ENCODE measurements at regions not wholly inside any gene's neighbourhood (a gene's known extent, or its start where the extent isn't known, plus 50 kb on each side); places are given as distances from the start of the nearest gene placed in this dataset.

GRCh38 chrX:39289827-39290226 is 488.6 kb downstream of the MID1IP1 start:
- DNase-seq (ENCODE audit: low spot score): no peak

DNA sequence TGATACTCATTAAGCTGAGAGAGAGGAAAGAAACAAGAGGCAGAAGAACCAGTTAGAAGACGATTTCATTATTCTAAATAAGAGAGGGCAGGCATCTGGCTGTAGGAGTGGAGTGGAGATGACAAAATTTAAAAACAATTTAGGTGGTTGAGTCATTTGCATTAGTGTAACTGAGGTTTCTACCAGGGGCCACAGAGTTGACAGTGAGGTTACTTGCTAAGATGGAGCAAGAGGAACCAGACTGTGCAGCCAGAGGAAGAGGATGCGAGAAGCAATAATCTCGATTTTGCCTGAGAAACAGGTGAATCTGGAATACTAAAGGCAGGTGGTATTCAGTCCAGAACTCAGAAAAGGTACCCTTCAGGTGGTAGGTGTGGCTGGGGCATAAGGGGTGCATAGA is 491.9 kb downstream of the MID1IP1 start:
- DNase-seq (ENCODE audit: low spot score): no peak

DNA sequence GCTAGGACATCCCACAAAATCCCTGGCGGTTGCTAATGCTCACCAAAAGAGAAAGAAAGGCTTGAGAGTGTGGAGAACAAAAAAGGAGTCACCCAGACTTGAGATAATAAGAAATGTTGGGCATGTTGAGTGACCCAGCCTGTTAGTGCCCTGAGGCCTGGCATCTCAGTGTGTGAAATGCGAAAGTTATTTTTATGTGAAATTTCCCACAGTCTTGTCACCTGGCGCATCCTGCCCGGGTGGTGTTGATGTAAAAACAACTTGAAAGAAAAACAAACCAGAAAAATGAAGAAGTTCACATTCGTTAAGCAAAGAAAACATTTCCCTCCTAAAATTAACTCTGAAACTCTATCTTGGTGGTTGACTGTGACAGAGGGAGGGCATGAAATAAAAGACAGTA is 495.2 kb downstream of the MID1IP1 start:
- DNase-seq (ENCODE audit: low spot score): no peak

DNA sequence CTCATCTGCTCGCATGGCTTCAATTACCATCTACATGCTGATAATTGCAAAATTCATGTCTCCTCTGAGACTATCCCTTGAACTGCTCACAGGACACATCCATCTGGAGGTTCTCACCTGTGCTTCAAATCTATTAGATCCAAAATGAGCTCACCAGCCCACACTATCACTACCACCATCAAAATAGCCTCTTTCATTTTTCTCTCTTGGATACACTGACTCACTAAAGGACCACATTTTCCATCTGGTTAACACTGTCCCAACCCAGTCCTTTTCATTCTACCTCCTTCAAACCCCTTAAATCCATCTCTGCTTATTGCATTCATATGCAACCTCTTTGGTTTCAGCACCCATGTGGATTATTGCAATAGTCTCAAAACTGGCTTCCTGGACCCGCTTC is 497.6 kb downstream of the MID1IP1 start:
- no peak for DNase-seq (ENCODE audit: low spot score)

DNA sequence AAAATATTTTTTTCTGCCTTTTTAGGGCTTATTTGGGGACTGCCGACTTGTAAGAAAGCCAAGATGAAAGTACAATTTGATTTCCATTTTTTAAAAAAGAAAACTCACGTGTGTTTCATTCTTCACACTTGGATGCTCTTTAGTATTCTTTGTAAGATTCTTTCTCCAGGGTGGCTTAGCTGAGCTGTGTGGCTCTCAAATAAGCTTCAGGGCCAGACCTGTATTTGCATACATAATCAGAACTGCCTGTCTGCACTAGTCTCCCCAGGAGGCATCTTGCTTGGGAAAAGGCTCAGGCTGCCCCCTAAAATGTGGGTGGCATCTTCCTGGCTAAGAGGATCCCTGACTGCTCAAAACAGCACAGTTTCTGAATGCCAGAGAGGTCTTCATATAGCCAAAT is 498.4 kb downstream of the MID1IP1 start:
- no peak for DNase-seq (ENCODE audit: low spot score)

GRCh38 chrX:39301036-39301435 is 499.8 kb downstream of the MID1IP1 start:
- no peak for DNase-seq (ENCODE audit: low spot score)

- no peak for DNase-seq (ENCODE audit: low spot score)
Observed at GRCh38 chrX:39302838-39303237, 501.6 kb downstream of the MID1IP1 start.

DNA sequence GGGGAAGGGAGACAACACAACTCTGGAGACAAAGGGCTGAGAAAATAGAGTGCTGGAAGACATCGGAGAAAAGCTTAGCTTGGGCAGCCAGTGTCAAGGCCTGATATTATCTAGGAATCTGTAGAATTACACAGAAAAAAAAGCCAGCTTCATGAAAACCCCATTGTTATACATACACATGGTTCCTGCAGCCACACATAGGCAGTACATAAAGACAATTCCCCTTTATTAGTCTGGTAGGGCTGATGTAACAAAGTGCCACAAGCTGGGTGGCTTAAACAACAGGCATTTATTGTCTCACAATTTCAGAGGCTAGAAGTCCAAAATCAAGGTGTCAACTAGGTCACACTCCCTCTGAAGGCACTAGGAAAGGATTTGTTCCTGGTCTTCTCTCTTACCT is 503.5 kb downstream of the MID1IP1 start:
- DNase-seq (ENCODE audit: low spot score): no peak

DNA sequence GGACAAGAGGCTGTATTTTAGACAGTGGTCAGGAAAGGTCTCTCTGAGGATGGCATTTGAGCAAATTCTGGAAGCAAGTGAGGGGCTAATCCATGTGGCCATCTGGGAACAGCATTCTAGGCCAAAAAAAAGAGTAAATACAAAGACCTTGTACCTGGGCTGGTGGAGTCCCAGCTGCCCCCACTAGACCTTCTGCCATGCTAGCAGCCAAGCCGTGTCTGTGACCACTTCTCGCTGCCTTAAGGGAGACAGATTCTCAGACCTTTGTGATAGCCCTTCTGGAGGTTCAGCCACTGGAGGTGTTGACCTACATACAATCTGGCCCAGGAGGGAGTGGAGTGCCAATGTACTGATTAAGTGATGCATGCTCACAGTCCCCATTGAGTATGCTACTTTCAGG is 506.2 kb downstream of the MID1IP1 start:
- DNase-seq (ENCODE audit: low spot score): no peak

- no peak for DNase-seq (ENCODE audit: low spot score)
Observed at GRCh38 chrX:39308126-39308525, 506.9 kb downstream of the MID1IP1 start.

DNA sequence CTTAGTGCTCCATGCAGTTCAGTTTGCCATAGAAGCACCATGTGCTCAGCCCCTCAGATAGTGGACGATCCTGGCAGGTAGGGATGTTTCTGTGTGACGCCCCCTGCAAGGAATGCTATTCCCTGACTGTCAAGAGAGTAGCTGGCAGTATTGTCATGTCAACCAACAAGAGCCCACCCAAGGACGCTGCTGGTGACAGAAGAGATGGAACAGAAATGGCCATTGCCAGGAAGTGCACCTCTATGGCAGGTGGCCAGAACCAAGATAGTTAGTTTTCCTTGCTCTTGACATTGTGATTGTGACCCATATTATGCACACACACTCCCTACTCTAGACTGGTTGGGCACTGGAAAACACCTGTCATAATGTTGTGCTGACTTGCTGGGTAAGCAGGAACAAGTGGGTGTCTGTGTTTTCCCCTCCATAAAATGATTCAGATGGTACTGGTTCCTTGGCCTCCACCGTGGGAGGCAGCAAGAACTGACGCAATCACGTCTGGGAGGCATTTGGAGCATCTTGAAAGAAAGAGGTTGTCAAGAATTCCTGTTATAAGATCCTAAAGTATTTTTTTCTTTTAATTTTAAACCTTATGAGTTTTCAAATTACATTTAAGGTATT is 507.9 kb downstream of the MID1IP1 start:
- DNase-seq (ENCODE audit: low spot score): no peak

- no peak for DNase-seq (ENCODE audit: low spot score)
Observed at GRCh38 chrX:39309721-39310152, 508.5 kb downstream of the MID1IP1 start.

DNA sequence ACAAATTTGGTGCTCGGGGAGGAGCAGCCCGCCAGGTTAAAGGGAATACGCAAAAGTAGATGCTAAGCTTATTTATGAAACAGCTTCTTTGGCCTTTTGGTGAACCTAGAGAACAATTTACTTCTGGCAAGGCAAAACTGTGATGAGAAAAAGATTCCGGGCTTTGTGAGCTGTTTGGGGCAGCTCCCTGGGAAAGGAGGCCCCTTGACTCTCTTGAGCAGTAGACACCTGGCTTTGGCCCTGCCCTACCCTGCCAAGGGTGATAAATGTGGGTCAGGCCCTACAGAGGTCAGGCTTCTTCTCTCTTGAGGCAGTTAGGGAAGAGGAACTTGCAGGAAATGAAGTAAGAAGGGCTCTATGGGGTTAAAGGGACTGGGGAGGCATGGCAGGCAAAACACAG is 509.6 kb downstream of the MID1IP1 start:
- no peak for DNase-seq (ENCODE audit: low spot score)

- no peak for DNase-seq (ENCODE audit: low spot score)
Observed at GRCh38 chrX:39311646-39312045, 510.4 kb downstream of the MID1IP1 start.

DNA sequence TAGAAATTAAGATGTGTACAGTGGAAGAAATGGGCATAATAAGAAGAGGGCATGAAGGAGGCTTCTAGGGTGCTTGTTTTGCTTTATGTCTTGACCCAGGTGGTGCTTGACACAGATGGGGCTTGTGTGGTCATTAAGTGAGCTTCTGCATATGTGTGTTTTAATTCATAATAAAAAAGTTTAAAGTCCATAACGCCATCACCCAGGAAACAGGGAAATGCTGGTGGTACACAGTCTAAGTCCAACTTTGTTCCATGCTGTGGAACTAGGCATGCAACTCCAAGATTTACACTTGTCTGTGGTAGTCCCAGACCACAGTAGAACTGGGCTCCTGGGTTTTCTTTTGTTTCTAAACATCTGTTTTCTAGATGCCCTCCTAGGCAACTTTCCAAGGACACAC is 511.9 kb downstream of the MID1IP1 start:
- no peak for DNase-seq (ENCODE audit: low spot score)

DNA sequence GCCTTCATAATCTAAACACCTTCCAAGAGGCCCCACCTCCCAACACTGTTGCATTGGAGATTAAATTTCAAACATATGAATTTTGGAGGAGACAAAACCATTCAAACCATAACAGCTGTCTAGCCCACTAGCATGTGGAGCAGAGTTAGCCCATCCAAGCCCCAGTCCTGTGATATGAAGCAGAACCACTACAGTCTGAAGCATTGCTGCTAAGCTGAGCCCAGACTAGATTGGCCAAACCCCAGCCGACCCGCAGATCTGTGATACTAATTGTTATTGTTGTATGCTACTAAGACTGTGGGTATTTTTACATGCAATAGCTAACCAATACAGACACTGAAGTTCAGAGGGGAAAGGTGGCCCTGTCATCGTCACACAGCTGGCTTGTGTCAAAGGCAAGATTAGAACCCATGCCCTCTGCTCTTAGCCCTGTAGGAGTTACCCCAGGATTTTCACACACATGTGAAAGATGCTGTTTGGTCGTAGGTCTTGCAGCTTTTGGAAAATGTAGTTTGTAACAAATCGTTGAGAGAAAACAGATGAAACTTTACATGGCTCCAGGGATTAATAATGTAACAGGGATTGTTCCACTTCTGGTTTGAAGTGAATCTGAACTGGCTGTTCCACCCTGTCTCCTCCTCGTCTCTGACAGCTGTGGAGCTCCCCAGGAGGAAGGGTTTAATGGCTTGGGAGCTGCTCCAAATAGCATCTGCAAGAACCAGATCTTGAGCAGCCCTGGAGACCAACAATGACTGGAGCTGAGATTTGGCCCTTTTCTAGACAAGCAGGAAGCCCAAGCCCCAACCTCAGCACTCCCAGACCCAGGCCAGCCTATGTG is 517.5 kb downstream of the MID1IP1 start:
- DNase-seq (ENCODE audit: low spot score): no peak

DNA sequence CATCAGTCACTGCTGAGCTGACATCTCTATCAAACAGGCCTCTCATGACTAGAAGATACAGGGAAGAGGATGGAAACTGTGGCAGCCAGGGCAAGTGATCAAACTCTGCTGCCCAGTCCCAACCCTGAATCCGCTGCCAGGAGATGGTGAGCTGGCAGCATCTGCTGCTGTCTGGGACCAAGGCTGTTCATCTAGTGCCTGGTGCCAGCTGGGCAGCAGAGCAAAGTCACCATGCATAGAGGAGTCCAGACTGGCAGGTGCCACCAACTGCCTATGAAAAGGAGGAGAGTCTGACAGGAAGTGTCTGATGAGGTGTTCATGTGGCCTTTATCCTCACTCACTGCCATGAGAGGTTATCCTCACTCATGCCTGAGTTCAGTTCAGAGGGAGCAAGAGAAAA is 518.9 kb downstream of the MID1IP1 start:
- DNase-seq (ENCODE audit: low spot score): no peak

DNA sequence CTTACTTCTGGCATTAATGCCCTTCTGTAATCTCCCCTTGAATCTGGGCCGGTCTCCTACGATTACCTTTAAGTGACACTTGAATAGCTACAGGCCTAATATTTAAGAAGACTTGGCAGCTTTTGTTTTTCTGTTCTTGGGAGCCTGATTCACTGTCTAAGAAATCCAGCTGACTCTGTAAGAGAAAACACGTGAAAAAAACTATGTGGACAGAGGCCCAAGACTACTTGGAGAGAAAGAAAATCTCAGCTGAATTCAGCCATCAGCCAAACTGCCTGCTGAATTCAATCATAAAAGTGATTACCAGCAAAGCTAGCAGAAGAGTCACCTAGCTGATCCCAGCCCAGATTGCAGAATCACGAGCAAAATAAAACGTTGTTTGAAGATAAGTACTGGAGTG is 521.2 kb downstream of the MID1IP1 start:
- DNase-seq (ENCODE audit: low spot score): no peak

DNA sequence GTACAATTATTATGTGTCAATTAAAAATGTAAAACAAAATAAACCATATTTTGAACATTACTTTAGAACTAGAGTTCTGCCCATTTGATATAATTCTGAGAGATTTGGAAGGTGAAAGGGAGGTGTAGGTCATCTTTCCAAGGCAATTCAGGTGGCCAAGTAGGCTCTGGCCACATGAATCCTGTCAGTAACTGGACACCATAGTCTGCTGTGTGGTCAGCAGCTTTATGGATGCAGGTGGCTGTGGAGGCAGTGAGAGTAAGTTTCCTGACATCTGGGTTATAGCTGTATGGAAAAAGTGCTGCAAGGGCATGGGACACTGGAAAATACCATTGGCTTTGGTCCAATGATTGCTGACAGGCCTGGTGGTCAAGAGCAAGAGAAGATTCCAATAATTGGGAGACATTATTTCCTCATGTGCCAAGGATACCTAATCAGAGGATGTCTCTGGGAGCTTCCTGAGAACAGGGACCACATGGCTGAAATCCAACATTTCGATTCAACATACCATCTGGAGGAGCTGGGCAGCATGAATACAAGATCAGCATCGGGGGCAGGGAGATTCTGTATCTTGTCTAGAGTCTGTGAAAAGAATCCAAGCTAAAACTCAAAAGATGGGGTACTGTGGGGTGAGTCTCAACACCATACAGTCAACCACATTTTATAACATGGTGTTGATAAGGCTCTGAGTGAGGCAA is 523.1 kb downstream of the MID1IP1 start:
- no peak for DNase-seq (ENCODE audit: low spot score)

DNA sequence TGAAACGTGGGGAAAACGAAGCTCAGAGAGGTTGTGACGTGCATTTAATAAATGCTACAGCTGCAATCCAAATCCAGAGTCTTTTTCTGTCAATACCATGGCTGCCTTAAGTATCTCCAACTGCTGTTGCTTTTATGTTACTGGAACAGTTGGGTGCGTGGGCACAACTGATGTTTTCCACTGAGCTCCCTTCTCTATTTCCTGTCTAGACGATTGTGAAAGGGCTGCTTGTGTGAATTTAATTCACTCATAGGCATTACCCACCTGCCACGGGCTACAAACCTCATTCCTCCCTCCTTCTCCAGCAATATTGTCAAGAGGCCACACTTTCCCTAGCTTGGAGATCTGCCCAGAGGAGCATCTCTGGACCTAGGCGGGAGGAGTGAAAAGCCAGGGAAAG is 526.0 kb downstream of the MID1IP1 start:
- no peak for DNase-seq (ENCODE audit: low spot score)

GRCh38 chrX:39327705-39328104 is 526.4 kb downstream of the MID1IP1 start:
- DNase-seq (ENCODE audit: low spot score): no peak

GRCh38 chrX:39328661-39329060 is 527.4 kb downstream of the MID1IP1 start:
- DNase-seq (ENCODE audit: low spot score): no peak

- no peak for DNase-seq (ENCODE audit: low spot score)
Observed at GRCh38 chrX:39331082-39331704, 529.9 kb downstream of the MID1IP1 start.
